T follicular helper cell (primary cell): ENCODE measurements at regions not wholly inside any gene's neighbourhood (a gene's known extent, or its start where the extent isn't known, plus 50 kb on each side); places are given as distances from the start of the nearest gene placed in this dataset.
"Not testable (repeated sequence)": the region's sequence is repeated elsewhere in the genome, so short reads cannot be mapped to it uniquely, and the experiment has no call there.

ENCODE experiments used
- DNase-seq: peaks from one replicate; pipeline ENCODE4 v3.0.0-alpha.2; 2020; ENCODE audit warnings: low read depth

DNA sequence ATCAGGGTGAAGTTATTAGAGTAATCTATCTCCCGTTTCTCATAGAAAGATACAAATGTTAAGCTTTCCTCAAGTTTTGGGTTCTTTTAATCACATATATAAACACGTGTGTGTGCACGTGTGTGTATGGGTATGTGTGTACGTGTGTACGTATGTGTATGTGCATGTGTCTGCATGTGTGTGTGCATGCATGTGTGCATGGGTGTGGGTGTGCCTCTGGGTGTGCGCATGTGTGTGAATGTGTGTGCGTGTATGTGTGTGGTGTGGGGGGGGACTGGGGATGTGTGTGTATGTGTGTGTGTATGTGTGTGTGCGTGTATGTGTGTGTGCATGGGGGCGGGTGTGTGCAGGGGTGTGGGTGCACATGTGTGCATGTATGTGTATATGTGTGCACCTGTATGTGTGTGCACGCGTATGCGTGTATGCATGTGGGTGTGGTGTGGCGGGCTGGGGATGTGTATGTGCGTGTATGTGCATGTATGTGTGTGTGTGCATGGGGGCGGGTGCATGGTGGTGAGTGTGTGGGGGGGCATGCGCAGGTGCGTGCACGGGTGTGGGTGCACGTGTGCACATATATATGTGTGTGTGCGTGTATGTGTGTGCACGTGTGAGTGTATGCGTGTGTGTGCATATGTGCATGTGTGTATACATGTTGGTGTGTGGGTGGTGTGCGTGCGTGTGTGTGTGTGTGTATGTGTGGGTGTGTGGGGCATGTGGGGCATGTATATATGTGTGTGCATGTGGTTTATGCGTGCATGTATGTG is 304.0 kb downstream of the MBD2 start:
- no peak for DNase-seq

DNA sequence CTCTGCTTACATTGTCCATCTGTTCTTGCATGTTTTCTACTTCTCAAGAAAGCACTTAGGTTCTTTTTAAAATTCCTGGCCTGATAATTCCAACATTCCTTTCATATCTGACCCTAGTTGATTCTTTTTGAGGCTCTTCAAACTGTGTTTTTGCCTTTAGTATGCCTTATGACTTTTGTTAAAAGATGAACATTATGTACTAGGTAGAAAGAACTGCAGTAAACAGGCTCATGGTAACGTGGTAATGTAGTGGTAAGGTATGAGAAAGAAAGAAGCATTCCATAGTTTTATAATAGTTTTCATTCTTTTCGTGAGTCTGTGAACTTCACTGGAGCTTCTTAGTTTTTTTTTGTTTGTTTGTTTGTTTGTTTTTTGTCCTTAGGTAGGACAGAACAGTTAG is 306.4 kb downstream of the MBD2 start:
- DNase-seq: no peak

DNA sequence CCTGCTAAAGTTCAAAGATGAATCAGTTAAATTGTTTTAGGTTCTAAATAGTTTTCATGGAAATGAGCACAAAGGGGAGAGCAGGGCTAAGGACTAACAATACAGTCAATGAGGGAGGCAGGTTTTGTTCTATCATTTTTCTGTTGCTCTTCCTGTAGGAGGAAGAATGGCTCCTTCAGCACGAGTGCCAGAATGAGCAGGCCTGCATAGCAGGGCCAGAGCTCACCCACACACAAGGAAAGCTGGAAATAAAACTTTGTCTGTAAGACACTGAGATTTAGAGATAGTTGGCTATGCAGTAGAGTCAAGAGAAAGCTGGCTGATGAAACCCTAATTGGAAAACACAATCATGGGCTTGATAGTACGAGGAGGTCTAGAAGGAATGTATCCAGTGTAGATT is 313.3 kb downstream of the MBD2 start:
- DNase-seq: no peak

DNA sequence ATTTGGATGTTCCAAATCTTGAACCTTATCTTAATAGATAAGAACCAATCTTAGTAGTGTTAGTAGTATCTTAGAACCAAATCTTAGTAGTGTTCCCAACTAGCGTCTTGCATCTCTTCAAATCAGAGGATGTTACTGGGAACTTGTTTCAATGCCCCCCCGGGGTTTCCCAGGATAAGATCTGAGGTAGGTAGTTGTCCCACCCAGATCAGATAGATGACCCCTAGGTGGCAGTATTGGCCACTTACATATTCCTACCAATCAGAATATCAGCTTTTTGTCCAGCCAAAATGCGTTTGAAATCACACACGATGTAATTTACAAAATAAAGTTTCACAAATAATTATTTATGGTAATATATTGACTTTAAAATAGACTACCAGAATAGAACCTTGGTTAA is 314.8 kb downstream of the MBD2 start:
- no peak for DNase-seq

DNA sequence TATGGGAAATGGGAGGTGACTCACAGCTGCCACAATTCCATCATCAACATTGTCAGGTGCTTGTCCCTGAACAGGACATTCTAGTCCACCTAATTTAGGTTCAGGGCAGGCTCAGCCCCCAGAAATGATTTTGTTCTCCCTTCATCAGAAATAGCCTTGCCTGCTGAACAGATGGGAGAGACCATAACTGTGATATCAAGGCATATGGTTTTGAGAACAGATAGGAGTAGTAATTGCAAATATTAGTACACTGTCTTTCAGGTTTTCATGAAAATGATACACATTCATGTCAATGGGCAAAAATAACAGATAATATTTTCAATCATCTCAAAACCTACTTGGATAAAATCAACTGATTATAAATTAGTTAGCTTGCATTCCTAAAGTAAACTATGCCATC is 316.5 kb downstream of the MBD2 start:
- no peak for DNase-seq

DNA sequence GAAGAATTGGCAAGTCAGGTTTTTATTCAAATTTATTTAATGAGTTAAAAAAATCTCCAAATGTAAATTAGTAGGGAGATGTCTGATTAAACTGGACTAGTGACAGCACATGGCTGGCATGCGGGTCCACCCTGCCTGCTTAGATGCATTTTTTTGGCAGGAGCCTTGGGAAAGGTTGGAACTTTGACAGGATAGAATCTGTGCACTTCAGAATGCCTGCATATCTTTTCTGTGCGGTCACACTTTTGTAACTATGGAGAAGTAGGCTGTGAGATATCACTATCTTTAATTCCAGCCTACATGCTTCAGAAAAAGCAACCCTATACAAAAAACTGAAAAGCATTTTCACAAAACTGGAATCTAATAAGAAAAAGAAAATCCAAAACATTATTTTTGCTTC is 317.8 kb downstream of the MBD2 start:
- no peak for DNase-seq

DNA sequence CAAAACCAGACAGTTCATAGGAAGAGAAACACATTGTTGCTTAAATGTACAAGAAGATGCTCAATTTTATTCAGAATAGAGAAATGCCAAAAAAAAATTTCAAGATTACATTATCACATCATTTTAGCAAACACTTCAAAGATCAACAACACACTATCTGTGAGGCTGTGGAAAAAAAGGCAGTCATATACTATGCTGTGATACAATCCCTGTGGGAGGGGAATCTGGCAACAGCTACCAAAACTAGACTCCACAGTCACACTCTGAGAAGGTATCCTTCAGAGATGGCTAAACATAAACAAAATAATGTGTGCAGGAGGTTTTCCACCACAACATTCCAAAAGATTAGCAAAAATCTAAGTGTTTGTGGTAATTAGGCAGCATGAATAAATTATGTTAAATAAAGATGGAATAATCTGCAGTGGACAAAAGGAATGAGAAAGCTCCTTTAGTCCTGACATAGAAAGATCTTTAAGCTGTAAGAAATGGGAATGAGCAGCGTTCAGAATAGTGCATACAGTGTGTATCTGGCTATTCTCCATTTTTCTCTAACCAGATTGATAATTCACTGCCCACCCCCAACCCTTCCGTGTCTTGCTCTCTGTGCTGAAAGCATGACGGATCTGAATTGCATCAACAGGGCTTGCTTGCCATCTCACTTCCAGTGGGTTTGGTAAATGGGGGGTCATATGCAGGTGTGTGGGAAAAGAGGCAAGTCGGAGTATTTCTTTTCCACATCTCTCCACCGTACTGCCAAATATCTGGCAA is 329.6 kb downstream of the MBD2 start:
- no peak for DNase-seq

DNA sequence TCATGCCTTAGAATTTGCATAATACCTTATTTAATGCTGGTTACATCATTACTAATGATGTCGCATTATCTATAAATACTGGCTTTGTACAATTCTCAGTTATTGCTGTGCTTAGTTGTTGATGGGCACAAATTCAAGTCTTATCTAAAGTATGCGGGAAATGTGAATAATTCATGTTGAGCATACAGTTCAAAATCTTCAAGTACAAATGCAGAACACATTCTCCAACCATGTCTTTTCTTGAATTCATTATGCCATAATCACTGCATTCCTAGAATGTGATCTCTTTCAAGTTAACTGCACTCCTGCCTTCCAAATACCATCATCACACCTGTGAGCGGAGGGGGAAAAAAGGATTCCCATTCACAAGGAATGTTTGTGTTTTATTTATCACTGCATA is 337.0 kb downstream of the MBD2 start:
- no peak for DNase-seq

DNA sequence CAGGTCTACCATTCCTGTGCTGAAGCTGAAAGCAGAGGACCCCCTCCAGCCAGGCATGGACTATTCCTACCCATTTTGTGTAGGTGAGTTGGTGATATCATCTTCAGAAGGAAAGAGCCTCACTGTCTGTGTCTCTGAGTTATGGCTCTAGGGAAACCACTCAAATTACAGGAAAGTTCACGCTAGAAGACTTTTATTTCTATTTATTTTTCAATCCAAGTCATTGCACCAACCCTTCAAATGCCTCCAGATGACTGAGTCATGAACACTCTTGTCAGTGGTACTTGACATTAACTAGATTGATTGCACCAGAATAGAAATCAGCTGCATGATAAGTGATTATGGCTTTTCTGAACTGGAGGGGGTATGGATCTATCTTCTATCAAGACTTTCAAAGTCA is 338.4 kb downstream of the MBD2 start:
- no peak for DNase-seq

DNA sequence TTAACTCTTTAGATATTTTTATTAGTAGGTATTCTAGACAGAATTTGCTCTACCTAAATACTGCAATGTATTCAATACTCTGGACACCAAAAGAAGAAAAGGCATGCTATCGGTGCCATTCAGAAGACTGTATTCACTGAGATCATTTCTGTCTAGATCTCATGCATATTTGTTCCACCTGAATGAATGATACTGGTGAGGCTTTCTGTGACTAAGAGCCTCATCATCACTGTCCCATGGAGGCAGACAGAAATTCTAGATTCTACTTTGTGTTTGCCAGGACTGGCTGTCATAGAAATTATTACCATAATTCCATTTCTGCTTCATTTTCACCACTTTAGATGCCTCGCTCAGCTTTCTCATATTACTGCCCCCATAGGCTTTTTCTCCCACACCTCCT is 340.7 kb downstream of the MBD2 start:
- no peak for DNase-seq

DNA sequence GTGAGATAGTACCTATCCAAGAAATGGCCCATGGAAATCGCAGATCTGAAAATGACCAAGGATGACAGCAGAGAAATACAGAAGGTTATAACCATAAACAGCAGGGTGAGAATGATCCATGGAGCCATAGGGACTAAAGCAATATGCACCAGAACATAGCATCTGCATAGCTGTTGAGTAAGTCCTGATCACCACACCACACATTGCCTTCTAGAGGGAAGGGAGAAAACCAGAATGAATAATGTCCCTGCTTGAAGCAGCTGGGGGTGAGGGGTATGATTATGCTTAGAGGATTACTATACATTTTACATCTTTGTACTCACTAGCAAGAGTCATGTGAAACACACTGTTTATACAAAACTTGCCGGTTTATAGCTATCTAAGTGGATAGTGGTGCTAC is 350.4 kb downstream of the MBD2 start:
- no peak for DNase-seq

DNA sequence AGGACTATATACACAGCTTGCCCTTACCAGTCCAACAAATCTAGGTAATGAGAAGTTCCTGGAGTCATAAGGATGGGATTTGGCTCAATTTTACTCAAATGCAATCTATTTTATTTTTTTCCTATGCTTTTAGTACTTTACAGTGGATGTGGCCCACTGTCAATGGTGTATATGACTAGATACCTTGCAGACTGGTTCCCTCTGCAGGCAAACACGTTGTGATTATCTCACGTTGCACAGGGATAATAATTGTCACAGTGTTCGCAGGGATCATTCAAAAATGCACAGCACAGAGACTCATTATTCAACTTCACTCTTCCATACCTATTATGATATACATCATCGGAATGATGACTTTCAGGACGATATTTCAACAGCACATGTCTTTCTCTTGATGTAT is 359.7 kb downstream of the MBD2 start:
- no peak for DNase-seq

DNA sequence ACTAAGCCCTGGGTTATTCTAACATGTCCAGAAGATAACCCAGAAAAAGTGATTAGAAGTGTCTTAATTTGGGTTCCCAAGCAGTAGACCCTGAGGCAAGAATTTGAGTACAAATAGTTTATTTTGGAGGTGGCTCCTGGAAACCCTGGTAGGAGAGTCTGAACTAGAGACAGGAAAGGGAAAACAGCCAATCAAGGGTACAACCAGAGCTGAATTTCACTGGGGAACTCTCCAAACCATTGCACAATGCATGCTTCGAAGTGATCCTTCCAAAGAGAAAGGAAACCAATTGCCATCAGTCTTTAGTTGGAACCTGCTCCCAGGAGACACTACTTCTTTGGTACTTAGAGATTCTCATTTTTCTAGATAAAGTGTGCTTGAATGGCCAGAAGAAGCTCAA is 361.5 kb downstream of the MBD2 start:
- DNase-seq: no peak

DNA sequence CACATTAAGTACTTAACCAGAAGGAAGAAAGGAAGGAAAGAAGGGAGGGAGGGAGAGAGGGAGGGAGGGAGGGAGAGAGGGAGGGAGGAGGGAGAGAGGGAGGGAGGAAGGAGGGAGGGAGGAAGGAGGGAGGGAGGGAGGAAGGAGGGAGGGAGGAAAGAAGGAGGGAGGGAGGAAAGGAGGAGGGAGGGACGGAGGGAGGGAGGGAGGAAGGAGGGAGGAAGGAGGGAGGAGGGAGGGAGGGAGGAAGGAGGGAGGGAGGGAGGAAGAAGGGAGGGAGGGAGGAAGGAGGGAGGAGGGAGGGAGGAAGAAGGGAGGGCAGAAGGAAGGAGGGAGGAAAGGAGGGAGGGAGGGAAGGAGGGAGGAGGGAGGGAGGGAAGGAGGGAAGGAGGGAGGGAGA is 363.3 kb downstream of the MBD2 start:
- no peak for DNase-seq

DNA sequence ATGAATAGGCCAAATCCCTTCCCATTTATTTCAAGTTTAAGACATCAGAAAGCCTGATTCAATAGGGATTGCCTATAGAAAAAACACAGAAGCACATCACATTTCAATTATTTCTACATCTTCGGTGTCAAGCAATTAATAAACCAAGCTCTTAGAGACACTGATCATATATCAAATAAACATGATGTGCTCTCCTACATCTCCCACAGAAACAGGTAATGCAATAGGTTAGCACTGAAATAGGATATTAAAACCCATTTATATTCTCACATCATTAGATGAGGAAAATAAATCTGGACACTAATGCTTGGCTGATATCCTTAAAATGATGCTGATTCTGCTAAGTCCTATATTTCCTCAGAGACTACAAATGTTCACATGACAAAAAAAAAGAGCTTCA is 364.7 kb downstream of the MBD2 start:
- no peak for DNase-seq

DNA sequence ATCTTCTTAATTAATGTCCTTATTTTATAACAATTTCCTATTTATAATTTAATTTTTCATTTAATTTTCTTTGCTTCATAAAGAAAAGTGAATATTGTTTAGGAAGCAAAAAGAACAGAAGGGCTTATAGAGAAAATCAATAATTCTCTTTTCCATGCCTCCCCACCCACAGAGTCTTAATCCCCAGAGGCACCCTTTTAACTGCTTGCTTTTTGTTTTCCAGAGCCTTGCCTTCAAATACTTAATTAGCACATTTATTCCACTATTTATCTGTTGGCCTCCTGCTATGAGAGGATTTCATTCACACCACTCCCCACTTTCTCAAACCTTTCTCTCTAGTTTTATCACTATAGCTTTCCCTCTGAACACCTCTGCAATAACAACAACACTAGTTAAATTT is 373.6 kb downstream of the MBD2 start:
- DNase-seq: no peak

DNA sequence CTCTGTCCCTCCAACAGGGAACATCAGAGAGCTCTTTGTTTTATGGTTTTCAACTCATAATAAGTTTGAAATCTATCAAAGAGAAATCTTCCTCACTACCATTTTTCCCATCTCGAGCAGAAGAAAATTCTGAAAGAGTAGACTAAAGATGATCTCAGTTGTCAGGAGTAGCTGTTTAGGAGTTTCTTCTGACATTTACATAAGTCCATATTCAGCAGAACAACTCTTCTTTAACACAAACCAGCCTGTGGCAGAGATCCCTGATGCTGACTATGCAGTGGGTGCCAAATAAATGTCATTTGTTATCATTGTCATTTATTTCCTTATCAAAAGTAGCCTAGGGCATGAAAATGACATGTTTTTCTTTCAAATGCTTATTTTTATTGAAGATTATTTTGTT is 380.7 kb downstream of the MBD2 start:
- DNase-seq: no peak

DNA sequence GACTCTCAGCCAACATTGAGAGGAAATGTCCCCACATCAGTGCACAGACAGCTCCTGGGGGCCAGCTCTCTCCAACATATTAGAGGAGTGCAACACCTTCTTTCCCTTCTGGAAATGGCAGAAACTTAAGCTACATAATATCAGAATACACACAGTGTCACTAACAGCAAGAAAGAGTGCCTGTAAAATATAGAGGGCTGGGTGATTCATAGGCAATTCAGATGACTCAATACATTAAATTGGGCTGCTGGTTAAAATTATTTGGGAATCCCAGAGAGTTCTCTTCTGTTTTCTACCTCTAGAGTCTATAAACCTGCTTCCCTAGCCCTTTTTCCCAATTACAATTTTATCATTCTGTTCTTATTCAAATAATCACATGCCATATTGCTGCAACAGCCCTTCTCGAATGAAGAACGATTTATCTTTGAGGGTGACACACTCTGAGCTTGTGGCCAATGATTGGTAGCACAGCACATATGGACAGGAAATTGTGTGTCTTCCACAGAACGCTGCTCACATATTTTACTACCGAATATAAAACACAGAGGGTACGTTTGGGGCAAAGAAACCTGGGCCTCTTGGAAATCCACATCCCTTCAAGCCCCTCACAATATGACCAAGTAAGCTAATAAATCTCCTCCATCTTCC is 381.2 kb downstream of the MBD2 start:
- DNase-seq: no peak

DNA sequence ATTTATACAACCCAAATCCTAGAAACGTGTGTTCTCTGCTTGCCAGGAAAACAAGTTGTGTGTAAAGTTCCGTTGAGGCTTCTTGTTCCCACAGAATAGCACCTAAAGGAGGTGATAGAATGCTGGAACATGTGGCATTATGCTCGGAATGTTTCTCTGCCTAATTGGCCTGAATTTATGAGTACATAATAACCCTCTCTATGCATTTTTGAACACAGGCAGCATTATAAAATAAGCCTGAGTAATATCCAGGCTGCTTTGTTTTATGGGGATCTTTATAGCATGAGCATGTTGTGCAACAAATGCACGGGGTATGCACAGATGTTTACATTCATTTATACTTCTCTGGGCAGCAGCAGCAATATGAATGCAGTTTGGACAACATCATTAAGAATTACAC is 385.7 kb downstream of the MBD2 start:
- no peak for DNase-seq

DNA sequence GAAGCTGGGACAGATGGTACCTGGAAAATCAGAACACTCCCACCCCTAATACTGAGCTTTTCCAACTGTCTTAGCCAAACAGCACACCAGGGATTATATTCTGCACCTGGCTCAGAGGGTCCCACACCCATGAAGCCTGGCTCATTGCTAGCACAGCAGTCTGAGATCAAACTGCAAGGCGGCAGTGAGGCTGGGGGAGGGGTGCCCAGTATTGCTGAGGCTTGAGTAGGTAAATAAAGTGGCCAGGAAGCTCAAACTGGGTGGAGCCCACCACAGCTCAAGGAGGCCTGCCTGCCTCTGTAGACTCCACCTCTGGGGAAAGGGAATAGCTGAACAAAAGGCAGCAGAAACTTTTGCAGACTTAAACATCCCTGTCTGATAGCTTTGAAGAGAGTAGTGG is 403.3 kb downstream of the MBD2 start:
- DNase-seq: not testable (repeated sequence)

DNA sequence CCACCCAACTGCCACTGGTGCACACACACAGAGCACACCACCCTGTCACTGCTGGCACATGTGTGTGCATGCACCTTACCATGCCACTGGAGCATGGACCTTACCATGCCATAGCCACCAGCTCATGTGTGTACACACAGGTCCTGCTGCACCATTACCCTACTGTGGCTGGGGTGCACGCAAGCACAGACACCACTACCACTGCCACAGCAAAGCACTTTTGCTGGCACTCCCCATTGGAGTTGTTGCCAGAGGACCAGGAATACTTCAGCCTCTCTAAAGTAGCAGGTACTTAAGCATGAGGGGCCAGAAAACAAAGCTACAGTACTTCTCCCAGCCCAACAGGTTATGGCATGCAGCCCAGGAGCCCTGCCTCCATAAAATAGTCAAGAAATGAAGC is 404.8 kb downstream of the MBD2 start:
- no peak for DNase-seq

DNA sequence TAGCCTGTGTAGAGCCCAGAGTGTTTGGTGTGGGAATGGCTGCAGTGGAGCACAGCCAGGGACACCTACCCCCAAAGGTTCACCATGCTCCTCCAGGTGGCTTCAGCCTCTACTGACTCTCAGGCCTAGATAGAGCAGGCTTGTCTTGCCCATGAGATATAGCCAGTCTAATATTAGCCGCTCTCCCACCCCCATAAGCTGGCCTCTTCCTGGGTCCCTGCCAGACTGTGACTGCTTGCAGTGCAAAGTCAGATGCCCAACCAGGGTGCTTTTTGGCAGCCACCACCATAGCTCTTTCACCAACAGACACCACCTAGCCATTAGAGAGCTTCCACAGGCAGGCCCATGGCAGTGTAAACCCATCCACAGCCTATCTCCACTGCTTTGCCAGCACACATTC is 405.3 kb downstream of the MBD2 start:
- no peak for DNase-seq
